Progenitor cell of endocrine pancreas (in vitro differentiated cells): ENCODE measurements at regions not wholly inside any gene's neighbourhood (a gene's known extent, or its start where the extent isn't known, plus 50 kb on each side); places are given as distances from the start of the nearest gene placed in this dataset.

ENCODE experiments used
- DNase-seq: peaks from one replicate; pipeline ENCODE4 v3.0.0; 2021; ENCODE audit warnings: low spot score; ENCODE audit not compliant: unreplicated experiment
- H3K27ac Mint-ChIP-seq: 2 replicates; pipeline ENCODE4 v1.8.0; 2021; ENCODE audit warnings: mild to moderate bottlenecking, moderate library complexity, mixed read lengths
- H3K27me3 Mint-ChIP-seq: 2 replicates; pipeline ENCODE4 v1.8.0; 2021; ENCODE audit warnings: mixed read lengths
- H3K36me3 Mint-ChIP-seq: 2 replicates; pipeline ENCODE4 v1.8.0; 2022; ENCODE audit warnings: mixed read lengths; ENCODE audit not compliant: insufficient read depth
- H3K4me1 Mint-ChIP-seq: 2 replicates; pipeline ENCODE4 v1.8.0; 2021; ENCODE audit warnings: low read depth, mixed read lengths
- H3K4me3 Mint-ChIP-seq: 2 replicates; pipeline ENCODE4 v1.8.0; 2021; ENCODE audit warnings: low read depth, mild to moderate bottlenecking, moderate library complexity, mixed read lengths
- H3K9me3 Mint-ChIP-seq: 2 replicates; pipeline ENCODE4 v1.8.0; 2021; ENCODE audit warnings: low read depth, mixed read lengths
- CTCF ChIP-seq: fragments of 200-600 bp; sonication (generic); IDR thresholded peaks from one replicate; pipeline ENCODE4 v1.5.0; 2021; ENCODE audit warnings: antibody characterized with exemption, mild to moderate bottlenecking; ENCODE audit not compliant: unreplicated experiment

- DNase-seq, result no peak
- TF ChIP-seq CTCF, result no peak
- H3K27me3 Mint-ChIP-seq, result peaks cover 14% of the 10 kb centered on the region
- no peak overlapping the region for H3K4me3 Mint-ChIP-seq
- no peaks in the 10 kb centered on the region for H3K9me3 Mint-ChIP-seq
- H3K36me3 Mint-ChIP-seq, result no peaks in the 10 kb centered on the region
- H3K4me1 Mint-ChIP-seq, result peaks cover 23% of the 10 kb centered on the region
- H3K27ac Mint-ChIP-seq, result no peak overlapping the region
These were observed 156.5 kb upstream of the TAS2R1 start for GRCh38 chr5:9786380-9787360.

- H3K36me3 Mint-ChIP-seq, result no peaks in the 10 kb centered on the region
- peaks cover 19% of the 10 kb centered on the region for H3K27me3 Mint-ChIP-seq
- no peaks in the 10 kb centered on the region for H3K9me3 Mint-ChIP-seq
- TF ChIP-seq CTCF, result no peak
- DNase-seq, result no peak
- peaks cover 23% of the 10 kb centered on the region for H3K4me1 Mint-ChIP-seq
- H3K27ac Mint-ChIP-seq, result no peak overlapping the region
- H3K4me3 Mint-ChIP-seq, result no peak overlapping the region
These were observed 155.6 kb upstream of the TAS2R1 start for GRCh38 chr5:9785751-9786150.

GRCh38 chr5:9784231-9784630 is 154.1 kb upstream of the TAS2R1 start:
- peaks cover 23% of the 10 kb centered on the region for H3K4me1 Mint-ChIP-seq
- no peak overlapping the region for H3K27ac Mint-ChIP-seq
- peaks cover under 1% of the 10 kb centered on the region for H3K9me3 Mint-ChIP-seq
- DNase-seq, result no peak
- H3K36me3 Mint-ChIP-seq, result no peaks in the 10 kb centered on the region
- no peak overlapping the region for H3K4me3 Mint-ChIP-seq
- no peak for TF ChIP-seq CTCF
- H3K27me3 Mint-ChIP-seq, result peaks cover 17% of the 10 kb centered on the region

GRCh38 chr5:9782826-9783560 is 152.8 kb upstream of the TAS2R1 start:
- no peaks in the 10 kb centered on the region for H3K36me3 Mint-ChIP-seq

More at GRCh38 chr5:9782826-9783560, 152.8 kb upstream of the TAS2R1 start:
- Mint-ChIP-seq H3K4me3 (no peak overlapping the region), H3K4me1 (peaks cover 19% of the 10 kb centered on the region), H3K9me3 (peaks cover 4% of the 10 kb centered on the region), H3K27me3 (peaks cover 12% of the 10 kb centered on the region), H3K27ac (no peak overlapping the region)
- no peak for TF ChIP-seq CTCF
- DNase-seq, result no peak
